ENCODE measurements at regions not wholly inside any gene's neighbourhood (a gene's known extent, or its start where the extent isn't known, plus 50 kb on each side); places are given as distances from the start of the nearest gene placed in this dataset.

- H4K5ac ChIP-seq (ENCODE audit: low read depth, low read length): no peak overlapping the region
- H3K27me3 ChIP-seq (ENCODE audit: control insufficient read depth, insufficient read depth, low read length): no peaks in the 10 kb centered on the region
- H4K91ac ChIP-seq (ENCODE audit: insufficient read depth, low read depth, low read length): no peak overlapping the region
- in situ Hi-C loops (cut with MboI; ENCODE audit: low sequenced_read_pairs): no loop called here
- H3K14ac ChIP-seq (replicated peaks; ENCODE audit: low read depth, low read length): no peak overlapping the region
- H3K4ac ChIP-seq (ENCODE audit: low read depth, low read length): no peak overlapping the region
- no peak overlapping the region for H3K4me3 ChIP-seq (ENCODE audit: insufficient read depth, low read depth, low read length)
- no peak for DNase-seq
- no peak overlapping the region for H3K56ac ChIP-seq (ENCODE audit: extremely low read depth, insufficient read depth, low read length)
- intact Hi-C loops (cut with micrococcal nuclease): no loop called here
- no peak overlapping the region for H2BK120ac ChIP-seq (ENCODE audit: low read depth, low read length)
- no peaks in the 10 kb centered on the region for H4K20me1 ChIP-seq (ENCODE audit: insufficient read depth, low read length)
- H3K9me1 ChIP-seq (ENCODE audit: insufficient read depth, low read length): no peaks in the 10 kb centered on the region
- no peak overlapping the region for H3K27ac ChIP-seq (ENCODE audit: insufficient read depth, low read length)
- ChIA-PET POLR2A (ENCODE audit: unreplicated experiment) (no interaction called here), CTCF (no interaction called here)
- no TSS peak for BruUV-seq (replicated peaks)
- no peak overlapping the region for H3K18ac ChIP-seq (ENCODE audit: low read depth, low read length)
- H3K23ac ChIP-seq (ENCODE audit: low read depth, low read length): no peak overlapping the region
- no peak overlapping the region for H3K9ac ChIP-seq (ENCODE audit: low read depth, low read length)
- no peak overlapping the region for H2BK20ac ChIP-seq (ENCODE audit: low read depth, low read length)
- H3K4me2 ChIP-seq (ENCODE audit: low read depth, low read length): no peak overlapping the region
- no peak overlapping the region for H2AK9ac ChIP-seq (replicated peaks; ENCODE audit: low read depth, low read length, poor library complexity)
- H2BK5ac ChIP-seq (ENCODE audit: low read depth, low read length, poor library complexity, severe bottlenecking): no peak overlapping the region
- H3K9me3 ChIP-seq (ENCODE audit: control insufficient read depth, insufficient read depth, low read length): no peaks in the 10 kb centered on the region; the same call in 1 of the 2 replicates
- no peak for TF ChIP-seq MAFK (IDR thresholded peaks at IDR 0.05; ENCODE audit: low read depth, low read length)
- TF ChIP-seq SMC3 (IDR thresholded peaks at IDR 0.05; ENCODE audit: low read depth, low read length): no peak
- TF ChIP-seq RCOR1 (IDR thresholded peaks at IDR 0.05; ENCODE audit: insufficient replicate concordance, low read length): no peak
- TF ChIP-seq CHD1 (IDR thresholded peaks at IDR 0.05; ENCODE audit: low read depth, low read length): no peak
- no peak for TF ChIP-seq RAD21 (IDR thresholded peaks at IDR 0.05; ENCODE audit: low read length)
- TF ChIP-seq CEBPB (IDR thresholded peaks at IDR 0.05; ENCODE audit: low read depth, low read length): no peak
- TF ChIP-seq POLR2A (IDR thresholded peaks at IDR 0.05; ENCODE audit: low read depth, low read length): no peak
- TF ChIP-seq MXI1 (IDR thresholded peaks at IDR 0.05; ENCODE audit: borderline replicate concordance, low read depth, low read length): no peak
- dilution Hi-C loops (cut with HindIII; ENCODE audit: low sequenced_read_pairs, unreplicated experiment): no loop called here
- H2BK15ac ChIP-seq (ENCODE audit: low read depth, low read length): no peak overlapping the region
- H3K4me1 ChIP-seq (ENCODE audit: control insufficient read depth, insufficient read depth, low read length): no peaks in the 10 kb centered on the region
- WGBS, 2 experiments (ENCODE audit: extremely low coverage in 2 of 2, insufficient read length in 1 of 2): no CpG with 5 or more reads among the region's 6 CpGs
- no peak for ATAC-seq (ENCODE audit: low read depth)
- no peak overlapping the region for H2AK5ac ChIP-seq (ENCODE audit: low read depth, low read length)
- H3K36me3 ChIP-seq (ENCODE audit: control insufficient read depth, insufficient read depth, low read length): no peaks in the 10 kb centered on the region
- H3K79me1 ChIP-seq (ENCODE audit: low read depth in 1 of 2, low read length in 2 of 2): no peaks in the 10 kb centered on the region
- H2AFZ ChIP-seq (replicated peaks; ENCODE audit: low read length, poor library complexity): no peak overlapping the region
- H4K8ac ChIP-seq (ENCODE audit: low read depth in 2 of 2, low read length in 2 of 2): no peak overlapping the region
These were observed 1528.2 kb downstream of the EFNB2 start for GRCh38 chr13:105007166-105007808.

Measured in IMR-90 (cell line).